H9 (cell line): ENCODE measurements at regions not wholly inside any gene's neighbourhood (a gene's known extent, or its start where the extent isn't known, plus 50 kb on each side); places are given as distances from the start of the nearest gene placed in this dataset.

Experiments
- DNase-seq: peaks from one replicate; pipeline ENCODE4 v3.0.0-alpha.2; 2017
- H2AFZ ChIP-seq: one replicate; pipeline ENCODE4 v1.6.1; 2013; ENCODE audit warnings: mild to moderate bottlenecking, low read length, control low read depth, moderate library complexity
- H2AK5ac ChIP-seq: 2 replicates; pipeline ENCODE4 v1.6.1; 2013; ENCODE audit warnings: low read length, control low read depth, mixed read lengths; ENCODE audit not compliant: insufficient read length
- H2BK120ac ChIP-seq: one replicate; pipeline ENCODE4 v1.6.1; 2013; ENCODE audit warnings: low read depth, mild to moderate bottlenecking, low read length, control low read depth, inconsistent platforms; ENCODE audit not compliant: poor library complexity, severe bottlenecking
- H2BK12ac ChIP-seq: 2 replicates; pipeline ENCODE4 v1.6.1; 2013; ENCODE audit warnings: low read length, control low read depth, mixed read lengths, low read depth; ENCODE audit not compliant: insufficient read length
- H2BK15ac ChIP-seq: 2 replicates; pipeline ENCODE4 v1.6.1; 2013; ENCODE audit warnings: low read depth, low read length, control low read depth
- H2BK20ac ChIP-seq: one replicate; pipeline ENCODE4 v1.6.1; 2013; ENCODE audit warnings: low read depth, mild to moderate bottlenecking, low read length, control low read depth, inconsistent platforms; ENCODE audit not compliant: poor library complexity, severe bottlenecking
- H2BK5ac ChIP-seq: 2 replicates; pipeline ENCODE4 v1.6.1; 2013; ENCODE audit warnings: low read length, control low read depth, mixed read lengths; ENCODE audit not compliant: insufficient read length
- H3K14ac ChIP-seq: 2 replicates; pipeline ENCODE4 v1.6.1; 2013; ENCODE audit warnings: low read length, control low read depth; ENCODE audit not compliant: insufficient read depth
- H3K18ac ChIP-seq: 2 replicates; pipeline ENCODE4 v1.6.1; 2013; ENCODE audit warnings: low read depth, mild to moderate bottlenecking, mixed read lengths, low read length, control low read depth; ENCODE audit not compliant: insufficient read length
- H3K23ac ChIP-seq: 2 replicates; pipeline ENCODE4 v1.6.1; 2013; ENCODE audit warnings: low read length, control low read depth, mixed read lengths, low read depth; ENCODE audit not compliant: insufficient read length
- H3K23me2 ChIP-seq: 2 replicates; pipeline ENCODE4 v1.6.1; 2013; ENCODE audit warnings: low read depth, mild to moderate bottlenecking, mixed read lengths, low read length, control low read depth; ENCODE audit not compliant: insufficient read length, poor library complexity, severe bottlenecking
- H3K27ac ChIP-seq: 2 replicates; pipeline ENCODE4 v1.5.1; 2013; ENCODE audit warnings: low read length, control low read depth, mixed read lengths, low read depth; ENCODE audit not compliant: insufficient read length
- H3K27me3 ChIP-seq: 2 replicates; pipeline ENCODE4 v1.6.1; 2013; ENCODE audit warnings: low read length, control low read depth, inconsistent platforms; ENCODE audit not compliant: insufficient read depth
- H3K4ac ChIP-seq: 2 replicates; pipeline ENCODE4 v1.6.1; 2013; ENCODE audit warnings: low read depth, mild to moderate bottlenecking, control low read depth, inconsistent platforms, low read length, moderate library complexity
- H3K4me1 ChIP-seq: 2 replicates; pipeline ENCODE4 v1.6.1; 2013; ENCODE audit warnings: low read length, control low read depth, inconsistent platforms; ENCODE audit not compliant: insufficient read depth
- H3K4me2 ChIP-seq: 2 replicates; pipeline ENCODE4 v1.6.1; 2013; ENCODE audit warnings: low read length, control low read depth, mixed read lengths; ENCODE audit not compliant: insufficient read length, insufficient read depth
- H3K56ac ChIP-seq: 2 replicates; pipeline ENCODE4 v1.6.1; 2013; ENCODE audit warnings: low read depth, mild to moderate bottlenecking, mixed read lengths, low read length, control low read depth; ENCODE audit not compliant: insufficient read length
- H3K79me1 ChIP-seq: 2 replicates; pipeline ENCODE4 v1.6.1; 2013; ENCODE audit warnings: low read depth, mild to moderate bottlenecking, moderate library complexity, low read length, control low read depth, inconsistent platforms; ENCODE audit not compliant: insufficient read depth, poor library complexity, severe bottlenecking
- H3K79me2 ChIP-seq: 2 replicates; pipeline ENCODE4 v1.6.1; 2013; ENCODE audit warnings: low read length, control low read depth, inconsistent platforms; ENCODE audit not compliant: insufficient read depth
- H3K9ac ChIP-seq: 2 replicates; pipeline ENCODE4 v1.6.1; 2013; ENCODE audit warnings: low read length, control low read depth, mixed read lengths; ENCODE audit not compliant: insufficient read length; ENCODE audit errors: extremely low read depth
- H3K9me3 ChIP-seq: one replicate; pipeline ENCODE4 v1.6.1; 2013; ENCODE audit warnings: low read depth, low read length, inconsistent platforms; ENCODE audit not compliant: control insufficient read depth
- H3T11ph ChIP-seq: one replicate; pipeline ENCODE4 v1.6.1; 2013; ENCODE audit warnings: mild to moderate bottlenecking, low read length, control low read depth, inconsistent platforms
- H4K20me1 ChIP-seq: one replicate; pipeline ENCODE4 v1.6.1; 2013; ENCODE audit not compliant: control insufficient read depth, insufficient read length, insufficient read depth
- H4K5ac ChIP-seq: 2 replicates; pipeline ENCODE4 v1.6.1; 2013; ENCODE audit warnings: low read depth, mild to moderate bottlenecking, mixed read lengths, low read length, control low read depth; ENCODE audit not compliant: insufficient read length
- H4K8ac ChIP-seq: replicated peaks from 2 replicates; pipeline ENCODE4 v1.6.1; 2013; ENCODE audit warnings: low read length, control low read depth, mixed read lengths, low read depth; ENCODE audit not compliant: insufficient read length
- H4K91ac ChIP-seq: 2 replicates; pipeline ENCODE4 v1.6.1; 2013; ENCODE audit warnings: low read depth, mild to moderate bottlenecking, moderate library complexity, mixed read lengths, low read length, control low read depth; ENCODE audit not compliant: insufficient read length
- H3K27ac Mint-ChIP-seq, 3 experiments: 2 replicates in 2 of 3; 3 replicates in 1 of 3; pipeline ENCODE4 v1.8.0; 2020 to 2021; ENCODE audit warnings: mixed read lengths in 3 of 3, mild to moderate bottlenecking in 1 of 3, moderate library complexity in 1 of 3
- H3K27me3 Mint-ChIP-seq: 2 replicates; pipeline ENCODE4 v1.8.0; 2021; ENCODE audit warnings: low read depth, mild to moderate bottlenecking, moderate library complexity, mixed read lengths
- H3K36me3 Mint-ChIP-seq, 3 experiments: 2 replicates in 2 of 3; 3 replicates in 1 of 3; pipeline ENCODE4 v1.8.0; 2020 to 2021; ENCODE audit warnings: low read depth in 3 of 3, mixed read lengths in 3 of 3; ENCODE audit not compliant: insufficient read depth in 1 of 3
- H3K4me1 Mint-ChIP-seq, 2 experiments: 2 replicates each; pipeline ENCODE4 v1.8.0; 2020; ENCODE audit warnings: mixed read lengths in 2 of 2
- H3K4me3 Mint-ChIP-seq, 2 experiments: 2 replicates in 1 of 2; 3 replicates in 1 of 2; pipeline ENCODE4 v1.8.0; 2020 to 2021; ENCODE audit warnings: mild to moderate bottlenecking in 2 of 2, mixed read lengths in 2 of 2, moderate library complexity in 1 of 2
- H3K9me3 Mint-ChIP-seq, 2 experiments: 2 replicates in 1 of 2; 3 replicates in 1 of 2; pipeline ENCODE4 v1.8.0; 2020; ENCODE audit warnings: mild to moderate bottlenecking in 2 of 2, mixed read lengths in 2 of 2, moderate library complexity in 1 of 2
- WGBS: extraction: QIAGEN DNeasy Blood & Tissue Kit; methylation state at CpG from one replicate; pipeline ENCODE4 v1.1.7; 2013; ENCODE audit warnings: missing lambda C conversion rate, low lambda C conversion rate, mixed read lengths; ENCODE audit not compliant: insufficient read length; ENCODE audit errors: extremely low coverage; 5-methylcytosine and 5-hydroxymethylcytosine counted together
- TF ChIP-seq, protein P1 (sequence below): fragments of 200-600 bp; sonication (generic); conservative IDR thresholded peaks from 3 replicates; pipeline ENCODE4 v1.8.0; 2021; ENCODE audit warnings: antibody characterized with exemption, mild to moderate bottlenecking

DNA sequence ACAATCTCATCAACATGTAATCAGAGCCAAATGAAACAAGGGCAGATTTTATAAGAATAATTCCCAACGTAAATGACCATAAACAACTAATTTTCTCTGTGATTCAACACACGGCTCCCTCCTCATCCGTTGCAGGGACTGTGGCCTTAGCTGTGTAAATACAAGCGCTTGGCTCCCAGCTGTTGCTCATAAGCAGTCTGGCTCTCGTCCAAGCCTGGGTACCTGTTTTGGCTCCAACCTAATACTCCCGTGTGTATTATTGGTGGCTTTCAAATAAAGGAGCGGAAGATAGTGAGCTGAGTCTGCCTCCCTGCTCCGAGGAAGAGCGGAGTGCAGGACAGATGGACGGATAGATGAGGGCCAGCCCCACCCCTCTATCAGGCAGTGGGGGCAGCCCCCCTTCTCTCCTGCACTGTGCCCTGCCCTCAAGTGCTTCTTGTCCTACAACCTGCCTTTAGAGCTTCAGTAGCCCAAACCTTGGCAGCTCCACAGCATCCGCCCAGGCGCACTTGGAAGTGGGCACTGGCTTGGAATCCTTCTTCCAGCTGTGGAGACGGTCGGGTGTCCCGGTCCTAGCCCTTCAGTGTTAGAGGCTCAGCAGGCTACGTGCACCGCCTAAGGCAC is 670.9 kb downstream of the BRD1 start:
- H2AFZ ChIP-seq = no peak overlapping the region
- H3K79me2 ChIP-seq = no peaks in the 10 kb centered on the region
- H2BK5ac ChIP-seq = no peak overlapping the region
- no peaks in the 10 kb centered on the region for H4K20me1 ChIP-seq
- H2AK5ac ChIP-seq = no peak overlapping the region
- H3K27ac Mint-ChIP-seq = no peak overlapping the region
- no peak overlapping the region for H3K4me2 ChIP-seq
- no peak overlapping the region for H3T11ph ChIP-seq
- H3K4me3 Mint-ChIP-seq = no peak overlapping the region; a peak in 1 of 5 replicates
- H4K8ac ChIP-seq = no peak overlapping the region
- no peaks in the 10 kb centered on the region for H3K9me3 ChIP-seq
- H2BK120ac ChIP-seq = no peak overlapping the region
- H3K27me3 ChIP-seq = no peaks in the 10 kb centered on the region
- no peak overlapping the region for H3K14ac ChIP-seq
- H3K9me3 Mint-ChIP-seq = no peaks in the 10 kb centered on the region
- H3K4me1 Mint-ChIP-seq = peaks cover 4 to 11% of the 10 kb centered on the region in 2 experiments
- no peaks in the 10 kb centered on the region for H3K79me1 ChIP-seq
- no peak overlapping the region for H3K4ac ChIP-seq
- H3K36me3 Mint-ChIP-seq = no peaks in the 10 kb centered on the region
- WGBS = no CpG with 5 or more reads among the region's 17 CpGs
- H2BK15ac ChIP-seq = no peak overlapping the region
- no peaks in the 10 kb centered on the region; the same call in 1 of the 2 replicates for H3K4me1 ChIP-seq
- H3K27me3 Mint-ChIP-seq = peaks cover 3% of the 10 kb centered on the region; the same call in 1 of the 2 replicates
- no peak overlapping the region for H3K9ac ChIP-seq
- H4K5ac ChIP-seq = no peak overlapping the region
- no peak overlapping the region for H3K56ac ChIP-seq
- DNase-seq = no peak
- no peaks in the 10 kb centered on the region for H3K23me2 ChIP-seq
- no peak overlapping the region for H3K23ac ChIP-seq
- TF ChIP-seq, protein P1, sequence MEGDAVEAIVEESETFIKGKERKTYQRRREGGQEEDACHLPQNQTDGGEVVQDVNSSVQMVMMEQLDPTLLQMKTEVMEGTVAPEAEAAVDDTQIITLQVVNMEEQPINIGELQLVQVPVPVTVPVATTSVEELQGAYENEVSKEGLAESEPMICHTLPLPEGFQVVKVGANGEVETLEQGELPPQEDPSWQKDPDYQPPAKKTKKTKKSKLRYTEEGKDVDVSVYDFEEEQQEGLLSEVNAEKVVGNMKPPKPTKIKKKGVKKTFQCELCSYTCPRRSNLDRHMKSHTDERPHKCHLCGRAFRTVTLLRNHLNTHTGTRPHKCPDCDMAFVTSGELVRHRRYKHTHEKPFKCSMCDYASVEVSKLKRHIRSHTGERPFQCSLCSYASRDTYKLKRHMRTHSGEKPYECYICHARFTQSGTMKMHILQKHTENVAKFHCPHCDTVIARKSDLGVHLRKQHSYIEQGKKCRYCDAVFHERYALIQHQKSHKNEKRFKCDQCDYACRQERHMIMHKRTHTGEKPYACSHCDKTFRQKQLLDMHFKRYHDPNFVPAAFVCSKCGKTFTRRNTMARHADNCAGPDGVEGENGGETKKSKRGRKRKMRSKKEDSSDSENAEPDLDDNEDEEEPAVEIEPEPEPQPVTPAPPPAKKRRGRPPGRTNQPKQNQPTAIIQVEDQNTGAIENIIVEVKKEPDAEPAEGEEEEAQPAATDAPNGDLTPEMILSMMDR = no peak
- no peak overlapping the region for H3K18ac ChIP-seq
- no peak overlapping the region for H2BK12ac ChIP-seq
- H4K91ac ChIP-seq = no peak overlapping the region
- no peak overlapping the region for H2BK20ac ChIP-seq
- H3K27ac ChIP-seq = no peak overlapping the region
